ENCODE measurements at regions not wholly inside any gene's neighbourhood (a gene's known extent, or its start where the extent isn't known, plus 50 kb on each side); places are given as distances from the start of the nearest gene placed in this dataset.

DNA sequence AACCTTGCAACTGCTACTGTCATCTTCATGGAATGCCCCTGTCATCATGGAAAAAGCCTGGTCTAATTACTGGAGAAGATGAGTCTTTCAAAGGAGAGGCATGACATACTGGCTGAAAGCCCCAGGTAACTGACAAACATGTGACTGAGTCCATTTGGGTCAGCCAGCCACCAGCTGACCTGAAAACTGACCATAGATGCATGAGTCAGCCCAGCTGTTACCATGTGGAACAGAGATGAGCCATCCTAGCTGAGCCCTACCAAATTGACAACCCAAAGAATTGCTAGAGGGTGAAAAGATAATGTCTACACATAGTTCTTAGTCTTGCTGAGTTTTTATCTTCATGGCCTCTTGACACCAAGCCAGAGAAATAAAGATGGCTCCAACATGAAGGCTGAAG lies 311.8 kb downstream of the UTP18 start:
- Histone ChIP-seq H2BK5ac (ENCODE audit: low read depth, low read length, poor library complexity, severe bottlenecking) (no peak overlapping the region), H3K36me3 (ENCODE audit: control insufficient read depth in 1 of 2, insufficient read depth in 2 of 2, low read depth in 1 of 2, low read length in 2 of 2) (no peaks in the 10 kb centered on the region), H3K4me1 (ENCODE audit: control insufficient read depth, insufficient read depth, low read depth, low read length) (no peaks in the 10 kb centered on the region), H3K4me2 (ENCODE audit: low read length, poor library complexity, severe bottlenecking) (no peak overlapping the region), H3K14ac (ENCODE audit: low read length in 2 of 2) (no peak overlapping the region), H2AFZ (ENCODE audit: low read depth, low read length) (no peak overlapping the region), H3K23ac (ENCODE audit: low read length in 2 of 2) (no peak overlapping the region), H3K79me1 (replicated peaks; ENCODE audit: low read length, poor library complexity, severe bottlenecking) (no peaks in the 10 kb centered on the region), H3K27ac (ENCODE audit: low read length, poor library complexity, severe bottlenecking) (no peak overlapping the region), H2BK15ac (ENCODE audit: low read depth, poor library complexity, severe bottlenecking) (no peak overlapping the region), H2BK120ac (ENCODE audit: low read depth, low read length) (no peak overlapping the region), H3K9me3 (ENCODE audit: control insufficient read depth, low read length) (peaks cover 6% of the 10 kb centered on the region), H3K4me3 (ENCODE audit: insufficient read depth in 1 of 2, low read depth in 1 of 2, low read length in 2 of 2) (no peak overlapping the region), H2AK5ac (ENCODE audit: low read length, severe bottlenecking) (no peak overlapping the region), H2BK12ac (ENCODE audit: low read length in 2 of 2) (no peak overlapping the region), H3K9ac (ENCODE audit: low read length) (no peak overlapping the region), H4K8ac (ENCODE audit: low read length) (no peak overlapping the region), H3K27me3 (ENCODE audit: control insufficient read depth in 1 of 2, insufficient read depth in 1 of 2, low read length in 2 of 2) (no peaks in the 10 kb centered on the region), H3K18ac (ENCODE audit: low read depth in 1 of 2, low read length in 2 of 2) (no peak overlapping the region), H4K91ac (ENCODE audit: low read length) (no peak overlapping the region), H3K4ac (ENCODE audit: low read depth in 1 of 2, low read length in 2 of 2) (no peak overlapping the region)
- no peak for DNase-seq
